Stimulated activated CD8-positive, alpha-beta memory T cell treated with anti-CD3 and anti-CD28 coated beads, Interleukin-7, amount 100 ng/mL, for 4 hours (primary cell): ENCODE measurements at regions not wholly inside any gene's neighbourhood (a gene's known extent, or its start where the extent isn't known, plus 50 kb on each side); places are given as distances from the start of the nearest gene placed in this dataset.

Experiments
- DNase-seq, 2 donors: peaks; one replicate each; pipeline ENCODE4 v3.0.0-alpha.2; 2020; ENCODE audit warnings: low read depth in 2 of 2

GRCh38 chr5:68928617-68929302 is 165.1 kb upstream of the SLC30A5 start:
- no peak for DNase-seq

- no peak for DNase-seq
Measured at GRCh38 chr5:68930139-68930538, 163.7 kb upstream of the SLC30A5 start.

- no peak for DNase-seq
Measured at GRCh38 chr5:68932830-68933434, 160.9 kb upstream of the SLC30A5 start.

- no peak for DNase-seq
Measured at GRCh38 chr5:68942169-68942568, 151.6 kb upstream of the SLC30A5 start.

GRCh38 chr5:68946728-68947127 is 147.1 kb upstream of the SLC30A5 start:
- DNase-seq: no peak

GRCh38 chr5:68947986-68948385 is 145.8 kb upstream of the SLC30A5 start:
- no peak for DNase-seq

- DNase-seq: no peak
Measured at GRCh38 chr5:68949256-68949655, 144.6 kb upstream of the SLC30A5 start.

GRCh38 chr5:68949711-68950110 is 144.1 kb upstream of the SLC30A5 start:
- no peak for DNase-seq

- no peak for DNase-seq
Measured at GRCh38 chr5:68950125-68950524, 143.7 kb upstream of the SLC30A5 start.

GRCh38 chr5:68950930-68951329 is 142.9 kb upstream of the SLC30A5 start:
- no peak for DNase-seq

- DNase-seq: no peak
Measured at GRCh38 chr5:68953231-68953874, 140.5 kb upstream of the SLC30A5 start.

GRCh38 chr5:68953875-68954617 is 139.8 kb upstream of the SLC30A5 start:
- no peak for DNase-seq

- no peak for DNase-seq
Measured at GRCh38 chr5:68954618-68954910, 139.2 kb upstream of the SLC30A5 start.

- no peak for DNase-seq
Measured at GRCh38 chr5:68957591-68957990, 136.2 kb upstream of the SLC30A5 start.

- DNase-seq: no peak
Measured at GRCh38 chr5:68958428-68958827, 135.4 kb upstream of the SLC30A5 start.

GRCh38 chr5:68960456-68960855 is 133.4 kb upstream of the SLC30A5 start:
- no peak for DNase-seq

- DNase-seq: no peak
Measured at GRCh38 chr5:68960961-68961360, 132.9 kb upstream of the SLC30A5 start.

GRCh38 chr5:68961762-68962161 is 132.1 kb upstream of the SLC30A5 start:
- no peak for DNase-seq

- DNase-seq: no peak
Measured at GRCh38 chr5:68962757-68963484, 130.9 kb upstream of the SLC30A5 start.

- no peak for DNase-seq
Measured at GRCh38 chr5:68964679-68965078, 129.1 kb upstream of the SLC30A5 start.

- DNase-seq: no peak
Measured at GRCh38 chr5:68965926-68966325, 127.9 kb upstream of the SLC30A5 start.

- DNase-seq: no peak
Measured at GRCh38 chr5:68966596-68966995, 127.2 kb upstream of the SLC30A5 start.
